ENCODE measurements at regions not wholly inside any gene's neighbourhood (a gene's known extent, or its start where the extent isn't known, plus 50 kb on each side); places are given as distances from the start of the nearest gene placed in this dataset.

- no peaks in the 10 kb centered on the region for H3K27me3 ChIP-seq (replicated peaks; ENCODE audit: control insufficient read depth, insufficient read depth, low read length)
- Mint-ChIP-seq H3K4me3 (ENCODE audit: unreplicated experiment) (no peak overlapping the region), H3K4me1 (ENCODE audit: low read depth, unreplicated experiment) (no peaks in the 10 kb centered on the region), H3K9me3 (ENCODE audit: unreplicated experiment) (peaks cover 24% of the 10 kb centered on the region), H3K27ac (ENCODE audit: unreplicated experiment) (no peak overlapping the region), H3K36me3 (ENCODE audit: insufficient read depth, unreplicated experiment) (no peaks in the 10 kb centered on the region), H3K27me3 (ENCODE audit: insufficient read depth, unreplicated experiment) (no peaks in the 10 kb centered on the region)
- intact Hi-C loops (cut with micrococcal nuclease; ENCODE audit: unreplicated experiment): no loop called here
- no peaks in the 10 kb centered on the region for H3K9me3 ChIP-seq
- H3K36me3 ChIP-seq (ENCODE audit: control insufficient read depth, insufficient read depth, low read length): no peaks in the 10 kb centered on the region
- no TSS peak for BruUV-seq (replicated peaks)
- CTCF ChIA-PET: no interaction called here
- H3K4me1 ChIP-seq: no peaks in the 10 kb centered on the region
- TF ChIP-seq CTCF (IDR thresholded peaks at IDR 0.05; ENCODE audit: insufficient read depth in 1 of 2, low read depth in 1 of 2, low read length in 1 of 2, severe bottlenecking in 1 of 2, unreplicated experiment in 1 of 2): no peak
- DNase-seq: no peak
- POLR2A ChIA-PET: no interaction called here
- H3K4me3 ChIP-seq (ENCODE audit: low read depth, low read length): no peak overlapping the region
These were observed 740.1 kb downstream of the MATN1 start for GRCh38 chr1:29983321-29983720.

- Mint-ChIP-seq H3K4me1 (ENCODE audit: low read depth, unreplicated experiment) (no peaks in the 10 kb centered on the region), H3K27ac (ENCODE audit: unreplicated experiment) (no peak overlapping the region), H3K36me3 (ENCODE audit: insufficient read depth, unreplicated experiment) (no peaks in the 10 kb centered on the region), H3K4me3 (ENCODE audit: unreplicated experiment) (no peak overlapping the region), H3K9me3 (ENCODE audit: unreplicated experiment) (peaks cover 24% of the 10 kb centered on the region), H3K27me3 (ENCODE audit: insufficient read depth, unreplicated experiment) (no peaks in the 10 kb centered on the region)
- intact Hi-C loops (cut with micrococcal nuclease; ENCODE audit: unreplicated experiment): no loop called here
- no peak for DNase-seq
- H3K4me3 ChIP-seq (ENCODE audit: low read depth, low read length): no peak overlapping the region
- POLR2A ChIA-PET: no interaction called here
- no peaks in the 10 kb centered on the region for H3K36me3 ChIP-seq (ENCODE audit: control insufficient read depth, insufficient read depth, low read length)
- CTCF ChIA-PET: no interaction called here
- H3K9me3 ChIP-seq: no peaks in the 10 kb centered on the region
- H3K4me1 ChIP-seq: no peaks in the 10 kb centered on the region
- no peak for TF ChIP-seq CTCF (IDR thresholded peaks at IDR 0.05; ENCODE audit: insufficient read depth in 1 of 2, low read depth in 1 of 2, low read length in 1 of 2, severe bottlenecking in 1 of 2, unreplicated experiment in 1 of 2)
- no peaks in the 10 kb centered on the region for H3K27me3 ChIP-seq (replicated peaks; ENCODE audit: control insufficient read depth, insufficient read depth, low read length)
- BruUV-seq (replicated peaks): no TSS peak
These were observed 741.7 kb downstream of the MATN1 start for GRCh38 chr1:29981586-29982239.

GRCh38 chr1:29977550-29977949 lies 741.2 kb downstream of the PTPRU start:
- BruUV-seq (replicated peaks): no TSS peak
- no peaks in the 10 kb centered on the region for H3K9me3 ChIP-seq
- no peak for TF ChIP-seq CTCF (IDR thresholded peaks at IDR 0.05; ENCODE audit: insufficient read depth in 1 of 2, low read depth in 1 of 2, low read length in 1 of 2, severe bottlenecking in 1 of 2, unreplicated experiment in 1 of 2)
- H3K4me3 ChIP-seq (ENCODE audit: low read depth, low read length): no peak overlapping the region
- DNase-seq: no peak
- intact Hi-C loops (cut with micrococcal nuclease; ENCODE audit: unreplicated experiment): no loop called here
- peaks cover 13% of the 10 kb centered on the region for H3K4me1 Mint-ChIP-seq (ENCODE audit: low read depth, unreplicated experiment)
- H3K4me1 ChIP-seq: peaks cover 10% of the 10 kb centered on the region; the same call in 1 of the 2 replicates
- peaks cover 19% of the 10 kb centered on the region for H3K9me3 Mint-ChIP-seq (ENCODE audit: unreplicated experiment)
- no peaks in the 10 kb centered on the region for H3K27me3 ChIP-seq (replicated peaks; ENCODE audit: control insufficient read depth, insufficient read depth, low read length)
- H3K27me3 Mint-ChIP-seq (ENCODE audit: insufficient read depth, unreplicated experiment): no peaks in the 10 kb centered on the region
- ChIA-PET CTCF (no interaction called here), POLR2A (no interaction called here)
- no peak overlapping the region for H3K27ac Mint-ChIP-seq (ENCODE audit: unreplicated experiment)
- no peak overlapping the region for H3K4me3 Mint-ChIP-seq (ENCODE audit: unreplicated experiment)
- H3K36me3 Mint-ChIP-seq (ENCODE audit: insufficient read depth, unreplicated experiment): no peaks in the 10 kb centered on the region
- no peaks in the 10 kb centered on the region for H3K36me3 ChIP-seq (ENCODE audit: control insufficient read depth, insufficient read depth, low read length)
